Ectodermal cell (in vitro differentiated cells): ENCODE measurements at regions not wholly inside any gene's neighbourhood (a gene's known extent, or its start where the extent isn't known, plus 50 kb on each side); places are given as distances from the start of the nearest gene placed in this dataset.

Source experiments
- H3K27ac ChIP-seq: 2 replicates; pipeline ENCODE4 v1.7.0; 2013; ENCODE audit warnings: mild to moderate bottlenecking, low read depth, low read length; ENCODE audit not compliant: insufficient read depth, poor library complexity, severe bottlenecking
- H3K27me3 ChIP-seq: 2 replicates; pipeline ENCODE4 v1.7.0; 2013; ENCODE audit warnings: mild to moderate bottlenecking, low read length; ENCODE audit not compliant: insufficient read depth, control insufficient read depth, poor library complexity, severe bottlenecking
- H3K36me3 ChIP-seq: one replicate; pipeline ENCODE4 v1.7.0; 2013; ENCODE audit warnings: low read length; ENCODE audit not compliant: control insufficient read depth, insufficient read depth
- H3K4me1 ChIP-seq: one replicate; pipeline ENCODE4 v1.7.0; 2013; ENCODE audit warnings: low read length; ENCODE audit not compliant: control insufficient read depth, insufficient read depth
- H3K4me3 ChIP-seq: 2 replicates; pipeline ENCODE4 v1.7.0; 2013; ENCODE audit warnings: low read depth, low read length, control low read depth; ENCODE audit not compliant: insufficient read depth
- H3K9me3 ChIP-seq: 2 replicates; pipeline ENCODE4 v1.7.0; 2013; ENCODE audit warnings: mild to moderate bottlenecking, low read length, moderate library complexity; ENCODE audit not compliant: control insufficient read depth
- WGBS, 2 experiments: methylation state at CpG; one replicate each; pipeline ENCODE4 v1.1.7; 2013; ENCODE audit warnings: missing lambda C conversion rate in 2 of 2; 5-methylcytosine and 5-hydroxymethylcytosine counted together

DNA sequence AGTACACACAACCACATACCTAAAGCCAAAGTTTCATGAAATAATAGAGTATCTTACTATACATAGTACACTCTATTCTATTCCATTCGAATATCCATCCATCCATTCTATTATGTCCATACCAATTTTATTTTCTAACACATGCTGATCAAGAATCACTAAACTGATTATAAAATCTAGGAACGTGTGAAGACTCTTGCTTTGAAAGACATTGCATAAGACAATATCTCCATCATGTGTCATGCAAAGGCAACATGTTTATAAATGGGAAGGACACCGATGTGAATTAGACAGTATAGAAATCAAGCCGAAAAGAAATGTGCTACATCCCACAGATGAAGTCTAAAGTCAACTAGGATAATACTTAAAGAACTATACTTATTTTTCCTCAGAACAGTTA lies 1561.5 kb upstream of the TENM4 start:
- 93 to 96% methylated on average over 4 of the region's 4 CpGs for WGBS, 2 experiments
- H3K4me1 ChIP-seq, result no peaks in the 10 kb centered on the region
- no peaks in the 10 kb centered on the region for H3K36me3 ChIP-seq
- no peak overlapping the region for H3K27ac ChIP-seq
- no peak overlapping the region for H3K4me3 ChIP-seq
- no peaks in the 10 kb centered on the region for H3K9me3 ChIP-seq
- H3K27me3 ChIP-seq, result no peaks in the 10 kb centered on the region

DNA sequence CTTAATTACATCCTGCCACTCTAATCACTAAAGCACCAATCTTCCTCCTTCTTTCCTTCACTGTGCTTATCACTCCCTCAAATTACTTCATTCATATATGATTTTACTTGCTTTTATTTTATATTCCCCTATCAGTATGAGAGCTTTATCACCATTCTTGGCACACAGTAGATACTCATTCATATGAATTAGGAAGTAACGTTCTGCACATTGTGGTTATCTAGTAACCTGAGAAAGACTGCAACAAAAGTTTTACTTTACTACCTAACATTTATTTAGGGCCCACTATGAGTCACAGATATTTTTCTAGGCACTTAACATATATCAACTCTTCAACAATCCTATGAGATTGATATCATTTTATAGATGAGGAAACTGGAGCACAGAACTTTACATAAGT lies 1559.9 kb upstream of the TENM4 start:
- WGBS, 2 experiments, result 96 to 100% methylated on average over 1 of the region's 1 CpG
- no peaks in the 10 kb centered on the region for H3K27me3 ChIP-seq
- no peak overlapping the region for H3K27ac ChIP-seq
- no peak overlapping the region for H3K4me3 ChIP-seq
- H3K9me3 ChIP-seq, result no peaks in the 10 kb centered on the region
- no peaks in the 10 kb centered on the region for H3K36me3 ChIP-seq
- no peaks in the 10 kb centered on the region for H3K4me1 ChIP-seq

DNA sequence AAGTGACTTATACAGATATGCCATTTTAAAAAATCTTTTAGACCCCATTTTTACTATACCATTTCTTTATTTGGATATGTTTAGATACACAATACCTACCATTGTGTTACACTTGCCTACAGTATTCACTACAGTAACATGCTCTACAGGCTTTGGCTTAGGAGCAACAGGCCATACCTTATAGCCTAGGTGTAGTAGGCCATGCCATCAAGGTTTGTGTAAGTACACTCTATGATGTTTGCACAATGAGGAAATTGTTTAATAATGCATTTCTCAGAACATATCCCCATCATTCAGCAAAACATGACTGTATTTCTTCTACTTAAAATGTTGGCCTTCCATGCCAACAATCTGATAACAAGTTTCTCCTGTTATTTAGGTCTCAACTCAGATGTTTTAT lies 1559.5 kb upstream of the TENM4 start:
- Histone ChIP-seq H3K27ac (no peak overlapping the region), H3K9me3 (no peaks in the 10 kb centered on the region), H3K4me3 (no peak overlapping the region), H3K36me3 (no peaks in the 10 kb centered on the region), H3K4me1 (no peaks in the 10 kb centered on the region), H3K27me3 (no peaks in the 10 kb centered on the region)

DNA sequence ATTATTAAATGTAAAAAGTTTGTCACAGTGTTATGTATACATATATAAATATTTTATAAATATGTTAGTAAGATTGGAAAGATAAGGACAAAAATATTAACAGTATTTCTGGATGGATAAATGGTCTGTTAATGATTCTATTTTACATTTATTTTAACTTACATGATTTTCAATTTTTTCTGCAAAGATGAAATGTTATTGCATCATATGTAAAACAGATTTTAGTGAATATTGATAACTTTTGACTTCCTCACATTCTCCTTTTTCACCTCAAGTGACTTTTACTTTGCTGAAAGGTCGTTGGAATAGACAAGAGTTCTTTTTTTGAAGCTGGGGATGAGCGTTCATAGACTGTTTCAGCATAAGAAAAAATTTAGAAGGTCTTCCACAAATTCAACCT lies 1554.7 kb upstream of the TENM4 start:
- no peaks in the 10 kb centered on the region for H3K9me3 ChIP-seq
- no peaks in the 10 kb centered on the region for H3K36me3 ChIP-seq
- no peak overlapping the region for H3K4me3 ChIP-seq
- no peak overlapping the region for H3K27ac ChIP-seq
- H3K27me3 ChIP-seq, result no peaks in the 10 kb centered on the region
- 89 to 90% methylated on average over 1 to 2 of the region's 2 CpGs for WGBS, 2 experiments
- peaks cover 4% of the 10 kb centered on the region for H3K4me1 ChIP-seq

DNA sequence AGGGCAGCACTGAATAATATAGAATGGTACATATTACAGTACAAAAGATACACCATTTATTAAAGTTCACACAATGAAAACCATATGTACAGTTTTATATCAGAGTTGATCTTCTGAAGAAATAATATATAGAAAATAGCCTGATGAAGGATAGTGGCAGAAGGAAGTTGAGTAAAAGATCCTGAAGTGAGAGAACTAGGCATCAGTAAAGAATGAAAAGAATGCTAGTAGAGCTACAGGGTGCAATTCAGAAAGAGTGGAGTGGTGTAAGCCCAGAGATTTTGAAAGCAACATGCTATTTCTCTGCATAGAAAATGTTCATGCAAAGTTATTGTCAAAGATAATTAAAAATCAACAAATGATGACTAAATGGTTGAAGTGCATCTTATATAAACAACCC lies 1552.7 kb upstream of the TENM4 start:
- Histone ChIP-seq H3K4me1 (peaks cover 4% of the 10 kb centered on the region), H3K36me3 (no peaks in the 10 kb centered on the region), H3K4me3 (no peak overlapping the region), H3K9me3 (no peaks in the 10 kb centered on the region), H3K27me3 (no peaks in the 10 kb centered on the region), H3K27ac (no peak overlapping the region)

DNA sequence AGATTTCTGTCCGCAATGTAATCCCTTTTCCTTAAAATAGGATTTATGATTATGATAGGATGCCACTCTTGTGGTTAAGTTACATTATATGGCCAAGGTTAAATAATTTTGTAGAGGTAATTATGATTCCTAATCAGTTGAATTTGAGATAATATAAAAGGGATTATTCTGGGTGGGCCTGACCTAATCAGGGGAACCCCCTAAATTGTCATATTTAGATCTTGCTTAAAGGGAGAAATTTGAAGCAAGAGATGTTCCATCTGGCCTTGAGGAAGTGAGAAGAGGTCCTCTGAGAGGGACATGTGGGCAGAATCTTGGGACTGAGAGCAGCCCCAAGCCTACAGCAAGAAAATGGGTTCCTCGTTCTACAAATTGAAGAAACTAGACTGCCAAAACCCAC lies 1550.1 kb upstream of the TENM4 start:
- H3K9me3 ChIP-seq, result no peaks in the 10 kb centered on the region
- peaks cover 4% of the 10 kb centered on the region for H3K4me1 ChIP-seq
- no peaks in the 10 kb centered on the region for H3K27me3 ChIP-seq
- no peaks in the 10 kb centered on the region for H3K36me3 ChIP-seq
- 94 to 100% methylated on average over 2 of the region's 2 CpGs for WGBS, 2 experiments
- no peak overlapping the region for H3K27ac ChIP-seq
- no peak overlapping the region for H3K4me3 ChIP-seq

DNA sequence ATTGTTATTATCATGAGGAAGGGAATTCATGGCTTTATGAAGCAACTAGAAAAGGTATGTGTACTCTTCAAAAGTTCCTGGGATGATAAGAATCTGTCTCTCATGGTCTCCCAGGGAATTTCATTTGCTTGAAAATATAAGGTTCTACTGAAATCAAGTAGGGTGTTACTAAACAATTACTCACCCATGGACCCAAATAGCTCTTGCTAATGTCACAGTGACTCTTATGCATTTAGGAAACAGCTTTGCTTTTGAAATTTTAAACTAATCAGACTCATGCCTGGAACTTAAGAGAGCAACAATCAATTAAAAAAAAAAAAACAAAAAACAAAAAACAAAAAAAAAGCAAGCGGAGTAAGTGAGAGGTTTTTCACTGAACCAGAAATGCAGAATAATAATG lies 1546.3 kb upstream of the TENM4 start:
- no peaks in the 10 kb centered on the region for H3K27me3 ChIP-seq
- no peak overlapping the region for H3K4me3 ChIP-seq
- H3K36me3 ChIP-seq, result no peaks in the 10 kb centered on the region
- no peaks in the 10 kb centered on the region for H3K9me3 ChIP-seq
- WGBS, 2 experiments, result 88 to 100% methylated on average over 1 of the region's 1 CpG
- H3K27ac ChIP-seq, result no peak overlapping the region
- H3K4me1 ChIP-seq, result no peaks in the 10 kb centered on the region

DNA sequence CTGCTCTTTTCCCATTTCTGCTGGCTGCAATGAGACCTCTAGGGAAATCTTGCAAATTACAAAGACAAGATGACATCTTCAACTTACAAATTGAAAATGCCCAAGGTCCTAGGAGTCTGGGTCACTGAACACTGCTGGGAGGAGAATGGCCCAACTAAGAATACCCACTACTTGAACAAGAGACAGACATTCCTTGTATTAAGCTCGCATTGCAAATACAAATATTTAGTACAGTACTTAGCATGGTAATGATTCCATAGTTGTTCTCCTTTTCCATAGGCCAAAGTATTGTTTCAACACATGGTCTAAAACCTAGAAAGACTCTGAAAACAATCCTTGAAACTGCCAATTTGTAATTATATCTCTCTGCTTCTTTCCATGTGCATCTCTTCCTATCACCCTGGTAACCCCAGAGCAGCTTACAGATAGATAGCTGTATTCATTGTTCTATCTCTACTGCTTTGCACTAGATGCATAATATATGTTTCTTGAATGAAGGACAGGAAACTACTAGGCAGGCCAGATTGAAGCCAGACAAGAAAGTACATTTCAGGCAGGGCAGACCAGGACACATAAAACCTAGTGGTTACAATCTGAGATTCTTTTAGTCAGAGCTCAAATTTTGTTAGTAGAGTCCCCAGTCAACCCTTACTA lies 1545.7 kb upstream of the TENM4 start:
- H3K9me3 ChIP-seq, result no peaks in the 10 kb centered on the region
- no peak overlapping the region for H3K4me3 ChIP-seq
- H3K27me3 ChIP-seq, result no peaks in the 10 kb centered on the region
- H3K4me1 ChIP-seq, result no peaks in the 10 kb centered on the region
- 100% methylated on average over 1 of the region's 1 CpG for WGBS, 2 experiments
- H3K36me3 ChIP-seq, result no peaks in the 10 kb centered on the region
- H3K27ac ChIP-seq, result no peak overlapping the region

DNA sequence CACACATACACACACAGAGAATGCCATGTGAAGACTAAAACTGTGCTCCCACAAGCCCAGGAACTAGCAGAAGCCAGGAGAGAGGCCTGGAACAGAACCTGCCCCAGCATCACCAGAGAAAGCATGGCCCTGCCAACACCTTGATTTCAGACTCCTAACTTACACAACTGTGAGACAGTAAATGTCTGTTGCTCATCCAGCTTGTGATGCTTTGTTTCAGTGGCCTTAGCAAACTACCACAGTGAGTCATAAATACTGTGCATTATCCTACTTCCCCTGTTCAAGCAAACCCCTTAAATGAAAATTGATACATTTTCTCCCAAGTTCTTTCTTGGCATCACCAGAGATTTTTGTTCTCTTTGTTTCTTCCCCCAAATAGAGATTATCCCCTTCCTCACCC lies 1539.4 kb upstream of the TENM4 start:
- H3K4me1 ChIP-seq, result no peaks in the 10 kb centered on the region
- no peak overlapping the region for H3K4me3 ChIP-seq
- no peaks in the 10 kb centered on the region for H3K36me3 ChIP-seq
- H3K27me3 ChIP-seq, result no peaks in the 10 kb centered on the region
- no peaks in the 10 kb centered on the region for H3K9me3 ChIP-seq
- H3K27ac ChIP-seq, result no peak overlapping the region

DNA sequence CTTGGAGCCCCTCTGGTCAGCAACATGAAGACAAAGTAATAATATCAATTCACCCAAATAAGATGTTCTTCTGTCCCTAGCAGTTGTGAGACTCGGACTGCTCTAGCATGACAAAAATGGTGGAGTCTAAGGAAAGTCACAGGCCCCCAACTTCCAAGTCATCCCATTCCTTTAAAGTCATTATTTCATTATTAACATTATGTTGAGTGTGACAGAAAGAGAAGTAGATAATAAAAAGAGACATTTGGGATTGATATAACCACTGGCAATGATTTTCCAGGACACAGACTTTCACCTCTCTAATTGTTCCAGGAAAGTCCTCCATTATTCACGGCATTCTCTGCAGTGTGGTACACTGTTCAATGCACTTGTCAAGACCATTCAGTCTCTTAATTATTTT lies 1533.0 kb upstream of the TENM4 start:
- 92 to 94% methylated on average over 2 of the region's 2 CpGs for WGBS, 2 experiments
- Histone ChIP-seq H3K9me3 (no peaks in the 10 kb centered on the region), H3K36me3 (no peaks in the 10 kb centered on the region), H3K4me1 (no peaks in the 10 kb centered on the region), H3K4me3 (no peak overlapping the region), H3K27me3 (no peaks in the 10 kb centered on the region), H3K27ac (no peak overlapping the region)

DNA sequence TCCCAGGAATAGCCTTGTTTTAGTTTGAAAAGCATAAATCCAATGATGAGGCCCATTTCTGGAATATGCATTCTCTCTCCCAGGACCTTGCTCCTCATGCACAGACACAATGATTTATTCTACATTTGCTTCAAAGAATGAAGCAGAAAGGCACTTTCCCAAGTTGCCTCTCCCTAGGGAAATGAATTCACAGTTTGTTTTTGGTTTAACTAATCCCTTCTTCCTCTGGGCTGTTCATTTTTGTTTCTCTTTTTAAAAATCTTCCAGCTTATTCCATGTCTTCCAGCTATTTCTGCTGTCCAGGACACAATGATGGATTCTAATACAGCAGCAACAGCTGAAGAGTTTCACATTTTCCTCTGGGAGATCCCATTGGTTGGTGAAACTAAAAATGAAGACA lies 1529.2 kb upstream of the TENM4 start:
- Histone ChIP-seq H3K4me3 (no peak overlapping the region), H3K27ac (no peak overlapping the region), H3K9me3 (no peaks in the 10 kb centered on the region), H3K4me1 (no peaks in the 10 kb centered on the region), H3K36me3 (no peaks in the 10 kb centered on the region), H3K27me3 (no peaks in the 10 kb centered on the region)
